Colonic mucosa (tissue), 4 donors: ENCODE measurements at regions not wholly inside any gene's neighbourhood (a gene's known extent, or its start where the extent isn't known, plus 50 kb on each side); places are given as distances from the start of the nearest gene placed in this dataset.

Source experiments
- DNase-seq: peaks from one replicate; pipeline ENCODE4 v3.0.0-alpha.2; 2020
- H3K27ac ChIP-seq: fragments of 200-600 bp; one replicate; pipeline ENCODE4 v1.8.0; 2021
- H3K27me3 ChIP-seq: fragments of 200-600 bp; one replicate; pipeline ENCODE4 v1.8.0; 2021
- H3K36me3 ChIP-seq: fragments of 200-600 bp; one replicate; pipeline ENCODE4 v1.8.0; 2021
- H3K4me1 ChIP-seq: fragments of 200-600 bp; one replicate; pipeline ENCODE4 v1.8.0; 2021; ENCODE audit warnings: mild to moderate bottlenecking
- H3K4me3 ChIP-seq: fragments of 200-600 bp; one replicate; pipeline ENCODE4 v1.8.0; 2021
- H3K9ac ChIP-seq, 2 donors: one replicate each; pipeline ENCODE4 v1.7.0; 2013; ENCODE audit warnings: control low read depth in 2 of 2, low read depth in 2 of 2, low read length in 2 of 2
- H3K9me3 ChIP-seq: fragments of 200-600 bp; one replicate; pipeline ENCODE4 v1.8.0; 2021
- CTCF ChIP-seq: fragments of 200-600 bp; IDR thresholded peaks from one replicate; pipeline ENCODE4 v1.8.0; 2022; ENCODE audit warnings: antibody characterized with exemption, mild to moderate bottlenecking
- intact Hi-C: fragments of 100-400 bp; cut with DNase I; formaldehyde crosslinking; loops from one replicate; pipeline ENCODE4 v1.14.1; 2022
- donor health status: healthy.
- donor health status: DM: no; HTN: no; CAD: no.
- donor health status: DM: no; HTN: no; CAD: no.

GRCh38 chr3:197425485-197426120 is 127.2 kb upstream of the DLG1 start:
- H3K27me3 ChIP-seq: peaks cover 6% of the 10 kb centered on the region
- H3K4me3 ChIP-seq: no peak overlapping the region
- H3K36me3 ChIP-seq: no peaks in the 10 kb centered on the region
- H3K9me3 ChIP-seq: no peaks in the 10 kb centered on the region
- H3K27ac ChIP-seq: no peak overlapping the region
- no peak overlapping the region for H3K9ac ChIP-seq
- TF ChIP-seq CTCF: no peak
- intact Hi-C loops: no loop called here
- DNase-seq: no peak
- H3K4me1 ChIP-seq: peaks cover 5% of the 10 kb centered on the region

GRCh38 chr3:197424674-197425484 is 126.5 kb upstream of the DLG1 start:
- TF ChIP-seq CTCF: no peak
- Histone ChIP-seq H3K4me1 (peaks cover 5% of the 10 kb centered on the region), H3K9ac (no peak overlapping the region), H3K36me3 (no peaks in the 10 kb centered on the region), H3K4me3 (no peak overlapping the region), H3K9me3 (no peaks in the 10 kb centered on the region), H3K27me3 (peaks cover 6% of the 10 kb centered on the region), H3K27ac (no peak overlapping the region)
- intact Hi-C loops: no loop called here
- no peak for DNase-seq

GRCh38 chr3:197424266-197424665 is 125.9 kb upstream of the DLG1 start:
- H3K36me3 ChIP-seq: no peaks in the 10 kb centered on the region
- no peak for TF ChIP-seq CTCF
- H3K9ac ChIP-seq: no peak overlapping the region
- H3K27ac ChIP-seq: no peak overlapping the region
- DNase-seq: no peak
- peaks cover 5% of the 10 kb centered on the region for H3K27me3 ChIP-seq
- H3K4me1 ChIP-seq: peaks cover 5% of the 10 kb centered on the region
- no peaks in the 10 kb centered on the region for H3K9me3 ChIP-seq
- intact Hi-C loops: no loop called here
- H3K4me3 ChIP-seq: no peak overlapping the region

- no peak for TF ChIP-seq CTCF
- Histone ChIP-seq H3K4me3 (no peak overlapping the region), H3K4me1 (peaks cover 5% of the 10 kb centered on the region), H3K27ac (no peak overlapping the region), H3K36me3 (no peaks in the 10 kb centered on the region), H3K9me3 (no peaks in the 10 kb centered on the region), H3K9ac (no peak overlapping the region), H3K27me3 (no peaks in the 10 kb centered on the region)
- DNase-seq: no peak
- intact Hi-C loops: no loop called here
Observed at GRCh38 chr3:197423376-197423775, 125.0 kb upstream of the DLG1 start.

- no peak for TF ChIP-seq CTCF
- Histone ChIP-seq H3K4me1 (no peaks in the 10 kb centered on the region), H3K4me3 (no peak overlapping the region), H3K27ac (no peak overlapping the region), H3K9me3 (no peaks in the 10 kb centered on the region), H3K27me3 (no peaks in the 10 kb centered on the region), H3K9ac (no peak overlapping the region), H3K36me3 (no peaks in the 10 kb centered on the region)
- DNase-seq: no peak
- intact Hi-C loops: no loop called here
Observed at GRCh38 chr3:197422506-197422905, 124.1 kb upstream of the DLG1 start.
